ENCODE measurements at regions not wholly inside any gene's neighbourhood (a gene's known extent, or its start where the extent isn't known, plus 50 kb on each side); places are given as distances from the start of the nearest gene placed in this dataset.
"Not testable (repeated sequence)": the region's sequence is repeated elsewhere in the genome, so short reads cannot be mapped to it uniquely, and the experiment has no call there.

- DNase-seq, result no peak
- no peaks in the 10 kb centered on the region for H3K36me3 Mint-ChIP-seq (ENCODE audit: insufficient read depth in 2 of 2)
- ATAC-seq (replicated peaks in 1 of 2), result no peak
- H3K27ac Mint-ChIP-seq, result no peak overlapping the region
- peaks cover 3 to 4% of the 10 kb centered on the region in 2 donors for H3K9me3 Mint-ChIP-seq
- no peaks in the 10 kb centered on the region for H3K4me1 Mint-ChIP-seq (ENCODE audit: low read depth)
- H3K4me3 Mint-ChIP-seq, result no peak overlapping the region
- H3K27me3 Mint-ChIP-seq (ENCODE audit: low read depth), result no peaks in the 10 kb centered on the region
Measured at GRCh38 chr7:85376589-85376988, 189.7 kb upstream of the SEMA3D start.

- Mint-ChIP-seq H3K4me3 (no peak overlapping the region), H3K9me3 (peaks cover 3 to 7% of the 10 kb centered on the region in 2 donors), H3K27ac (no peak overlapping the region), H3K36me3 (ENCODE audit: insufficient read depth in 2 of 2) (no peaks in the 10 kb centered on the region), H3K27me3 (ENCODE audit: low read depth) (no peaks in the 10 kb centered on the region), H3K4me1 (ENCODE audit: low read depth) (no peaks in the 10 kb centered on the region)
- ATAC-seq (replicated peaks in 1 of 2), result no peak
- no peak for DNase-seq
Measured at GRCh38 chr7:85356916-85357315, 170.1 kb upstream of the SEMA3D start.

GRCh38 chr7:85343484-85343883 is 156.6 kb upstream of the SEMA3D start:
- Mint-ChIP-seq H3K27me3 (ENCODE audit: low read depth) (no peaks in the 10 kb centered on the region), H3K27ac (no peak overlapping the region), H3K9me3 (peaks cover 0 to 7% of the 10 kb centered on the region in 2 donors), H3K4me3 (no peak overlapping the region), H3K36me3 (ENCODE audit: insufficient read depth in 2 of 2) (no peaks in the 10 kb centered on the region), H3K4me1 (ENCODE audit: low read depth) (no peaks in the 10 kb centered on the region)
- DNase-seq (no peak), ATAC-seq (replicated peaks in 1 of 2) (no peak)

GRCh38 chr7:85342781-85343180 is 155.9 kb upstream of the SEMA3D start:
- Mint-ChIP-seq H3K4me1 (ENCODE audit: low read depth) (no peaks in the 10 kb centered on the region), H3K36me3 (ENCODE audit: insufficient read depth in 2 of 2) (no peaks in the 10 kb centered on the region), H3K27me3 (ENCODE audit: low read depth) (no peaks in the 10 kb centered on the region), H3K9me3 (peaks cover 0 to 7% of the 10 kb centered on the region in 2 donors), H3K4me3 (no peak overlapping the region), H3K27ac (no peak overlapping the region)
- DNase-seq (no peak), ATAC-seq (replicated peaks in 1 of 2) (no peak)

GRCh38 chr7:85341973-85342372 is 155.1 kb upstream of the SEMA3D start:
- DNase-seq, result no peak
- Mint-ChIP-seq H3K4me3 (no peak overlapping the region), H3K9me3 (peaks cover 1 to 7% of the 10 kb centered on the region in 2 donors), H3K36me3 (ENCODE audit: insufficient read depth in 2 of 2) (peaks cover 0 to 2% of the 10 kb centered on the region in 2 donors), H3K27me3 (ENCODE audit: low read depth) (no peaks in the 10 kb centered on the region), H3K4me1 (ENCODE audit: low read depth) (no peaks in the 10 kb centered on the region), H3K27ac (no peak overlapping the region)
- no peak for ATAC-seq (replicated peaks in 1 of 2)

GRCh38 chr7:85341121-85341520 is 154.3 kb upstream of the SEMA3D start:
- Mint-ChIP-seq H3K27me3 (ENCODE audit: low read depth) (no peaks in the 10 kb centered on the region), H3K36me3 (ENCODE audit: insufficient read depth in 2 of 2) (peaks cover 0 to 2% of the 10 kb centered on the region in 2 donors), H3K4me3 (no peak overlapping the region), H3K4me1 (ENCODE audit: low read depth) (no peaks in the 10 kb centered on the region), H3K27ac (no peak overlapping the region), H3K9me3 (peaks cover 1 to 7% of the 10 kb centered on the region in 2 donors)
- ATAC-seq (replicated peaks in 1 of 2), result no peak
- no peak for DNase-seq

GRCh38 chr7:85336086-85336485 is 149.2 kb upstream of the SEMA3D start:
- no peak for ATAC-seq (replicated peaks in 1 of 2)
- Mint-ChIP-seq H3K27ac (no peak overlapping the region), H3K4me1 (ENCODE audit: low read depth) (no peaks in the 10 kb centered on the region)

GRCh38 chr7:85335113-85335512 is 148.3 kb upstream of the SEMA3D start:
- H3K36me3 Mint-ChIP-seq (ENCODE audit: insufficient read depth in 2 of 2); H3K27me3 Mint-ChIP-seq (ENCODE audit: low read depth); ATAC-seq (replicated peaks in 1 of 2); H3K27ac Mint-ChIP-seq; H3K4me3 Mint-ChIP-seq; H3K9me3 Mint-ChIP-seq; DNase-seq; H3K4me1 Mint-ChIP-seq (ENCODE audit: low read depth): not testable (repeated sequence)

More at GRCh38 chr7:85336086-85336485, 149.2 kb upstream of the SEMA3D start:
- Mint-ChIP-seq H3K9me3 (peaks cover 1 to 2% of the 10 kb centered on the region in 2 donors), H3K36me3 (ENCODE audit: insufficient read depth in 2 of 2) (peaks cover 0 to 2% of the 10 kb centered on the region in 2 donors), H3K4me3 (no peak overlapping the region), H3K27me3 (ENCODE audit: low read depth) (no peaks in the 10 kb centered on the region)
- DNase-seq, result no peak

GRCh38 chr7:85328456-85328998 is 141.7 kb upstream of the SEMA3D start:
- ATAC-seq (replicated peaks in 1 of 2) (no peak), DNase-seq (no peak)
- H3K4me1 Mint-ChIP-seq (ENCODE audit: low read depth), result no peaks in the 10 kb centered on the region
- no peaks in the 10 kb centered on the region for H3K27me3 Mint-ChIP-seq (ENCODE audit: low read depth)
- no peaks in the 10 kb centered on the region for H3K36me3 Mint-ChIP-seq (ENCODE audit: insufficient read depth in 2 of 2)
- H3K4me3 Mint-ChIP-seq, result no peak overlapping the region
- H3K27ac Mint-ChIP-seq, result no peak overlapping the region
- H3K9me3 Mint-ChIP-seq, result no peaks in the 10 kb centered on the region

GRCh38 chr7:85324145-85324799 is 137.4 kb upstream of the SEMA3D start:
- no peaks in the 10 kb centered on the region for H3K4me1 Mint-ChIP-seq (ENCODE audit: low read depth)
- H3K9me3 Mint-ChIP-seq, result peaks cover 2 to 3% of the 10 kb centered on the region in 2 donors
- DNase-seq (no peak), ATAC-seq (replicated peaks in 1 of 2) (no peak)
- no peaks in the 10 kb centered on the region for H3K36me3 Mint-ChIP-seq (ENCODE audit: insufficient read depth in 2 of 2)
- H3K27me3 Mint-ChIP-seq (ENCODE audit: low read depth), result no peaks in the 10 kb centered on the region
- H3K27ac Mint-ChIP-seq, result no peak overlapping the region
- H3K4me3 Mint-ChIP-seq, result no peak overlapping the region

- ATAC-seq (replicated peaks in 1 of 2), result no peak
- no peak overlapping the region for H3K4me3 Mint-ChIP-seq
Measured at GRCh38 chr7:85322252-85322651, 135.4 kb upstream of the SEMA3D start.

GRCh38 chr7:85320699-85321476 is 134.0 kb upstream of the SEMA3D start:
- peaks cover 2 to 3% of the 10 kb centered on the region in 2 donors for H3K9me3 Mint-ChIP-seq
- no peaks in the 10 kb centered on the region for H3K27me3 Mint-ChIP-seq (ENCODE audit: low read depth)
- no peaks in the 10 kb centered on the region for H3K4me1 Mint-ChIP-seq (ENCODE audit: low read depth)
- no peak overlapping the region for H3K4me3 Mint-ChIP-seq
- no peaks in the 10 kb centered on the region for H3K36me3 Mint-ChIP-seq (ENCODE audit: insufficient read depth in 2 of 2)
- no peak overlapping the region for H3K27ac Mint-ChIP-seq
- DNase-seq (no peak), ATAC-seq (replicated peaks in 1 of 2) (no peak)

More at GRCh38 chr7:85322252-85322651, 135.4 kb upstream of the SEMA3D start:
- H3K27ac Mint-ChIP-seq, result no peak overlapping the region
- H3K4me1 Mint-ChIP-seq (ENCODE audit: low read depth), result no peaks in the 10 kb centered on the region
- DNase-seq, result no peak
- H3K36me3 Mint-ChIP-seq (ENCODE audit: insufficient read depth in 2 of 2), result no peaks in the 10 kb centered on the region
- peaks cover 2 to 3% of the 10 kb centered on the region in 2 donors for H3K9me3 Mint-ChIP-seq
- H3K27me3 Mint-ChIP-seq (ENCODE audit: low read depth), result no peaks in the 10 kb centered on the region

GRCh38 chr7:85316489-85316888 is 129.6 kb upstream of the SEMA3D start:
- H3K9me3 Mint-ChIP-seq, result peaks cover 4 to 5% of the 10 kb centered on the region in 2 donors
- ATAC-seq (replicated peaks in 1 of 2) (no peak), DNase-seq (no peak)
- H3K36me3 Mint-ChIP-seq (ENCODE audit: insufficient read depth in 2 of 2), result no peaks in the 10 kb centered on the region
- H3K4me1 Mint-ChIP-seq (ENCODE audit: low read depth), result no peaks in the 10 kb centered on the region
- no peaks in the 10 kb centered on the region for H3K27me3 Mint-ChIP-seq (ENCODE audit: low read depth)
- no peak overlapping the region for H3K4me3 Mint-ChIP-seq
- H3K27ac Mint-ChIP-seq, result no peak overlapping the region

Data from activated T-cell treated with anti-CD3 and anti-CD28 coated beads, Interleukin-2, amount 50 U/mL, for 72 hours (primary cell).